Activated naive CD8-positive, alpha-beta T cell (primary cell): ENCODE measurements at regions not wholly inside any gene's neighbourhood (a gene's known extent, or its start where the extent isn't known, plus 50 kb on each side); places are given as distances from the start of the nearest gene placed in this dataset.
"Not testable (repeated sequence)": the region's sequence is repeated elsewhere in the genome, so short reads cannot be mapped to it uniquely, and the experiment has no call there.

Source experiments
- H3K27ac Mint-ChIP-seq: one replicate; pipeline ENCODE4 v1.8.0; 2021; ENCODE audit warnings: mixed read lengths
- H3K27me3 Mint-ChIP-seq: one replicate; pipeline ENCODE4 v1.8.0; 2021; ENCODE audit warnings: mixed read lengths
- H3K36me3 Mint-ChIP-seq: one replicate; pipeline ENCODE4 v1.8.0; 2021; ENCODE audit warnings: mixed read lengths
- H3K4me1 Mint-ChIP-seq: one replicate; pipeline ENCODE4 v1.8.0; 2021; ENCODE audit warnings: low read depth, mixed read lengths
- H3K4me3 Mint-ChIP-seq: one replicate; pipeline ENCODE4 v1.8.0; 2021; ENCODE audit warnings: mild to moderate bottlenecking, mixed read lengths
- H3K9me3 Mint-ChIP-seq: one replicate; pipeline ENCODE4 v1.8.0; 2021; ENCODE audit warnings: low read depth, mixed read lengths

GRCh38 chr2:191501561-191502168, 176.3 kb upstream of the NABP1 start:
- no peak overlapping the region for H3K27ac Mint-ChIP-seq
- no peaks in the 10 kb centered on the region for H3K4me1 Mint-ChIP-seq
- no peaks in the 10 kb centered on the region for H3K9me3 Mint-ChIP-seq
- H3K4me3 Mint-ChIP-seq = no peak overlapping the region
- no peaks in the 10 kb centered on the region for H3K27me3 Mint-ChIP-seq
- H3K36me3 Mint-ChIP-seq = no peaks in the 10 kb centered on the region

GRCh38 chr2:191506515-191506914, 171.4 kb upstream of the NABP1 start:
- H3K27me3 Mint-ChIP-seq = no peaks in the 10 kb centered on the region
- no peaks in the 10 kb centered on the region for H3K9me3 Mint-ChIP-seq
- peaks cover 4% of the 10 kb centered on the region for H3K36me3 Mint-ChIP-seq
- H3K4me3 Mint-ChIP-seq = no peak overlapping the region
- H3K4me1 Mint-ChIP-seq = no peaks in the 10 kb centered on the region
- H3K27ac Mint-ChIP-seq = no peak overlapping the region

GRCh38 chr2:191507252-191507853, 170.6 kb upstream of the NABP1 start:
- not testable (repeated sequence) for H3K4me1 Mint-ChIP-seq, H3K27me3 Mint-ChIP-seq, H3K4me3 Mint-ChIP-seq, H3K27ac Mint-ChIP-seq, H3K36me3 Mint-ChIP-seq, H3K9me3 Mint-ChIP-seq

GRCh38 chr2:191508738-191509137, 169.2 kb upstream of the NABP1 start:
- no peak overlapping the region for H3K27ac Mint-ChIP-seq
- H3K9me3 Mint-ChIP-seq = no peaks in the 10 kb centered on the region
- no peak overlapping the region for H3K4me3 Mint-ChIP-seq
- H3K27me3 Mint-ChIP-seq = no peaks in the 10 kb centered on the region
- no peaks in the 10 kb centered on the region for H3K4me1 Mint-ChIP-seq
- peaks cover 4% of the 10 kb centered on the region for H3K36me3 Mint-ChIP-seq

GRCh38 chr2:191512216-191512835, 165.6 kb upstream of the NABP1 start:
- peaks cover 2% of the 10 kb centered on the region for H3K36me3 Mint-ChIP-seq
- no peak overlapping the region for H3K27ac Mint-ChIP-seq
- H3K4me3 Mint-ChIP-seq = no peak overlapping the region
- no peaks in the 10 kb centered on the region for H3K4me1 Mint-ChIP-seq
- H3K9me3 Mint-ChIP-seq = no peaks in the 10 kb centered on the region
- no peaks in the 10 kb centered on the region for H3K27me3 Mint-ChIP-seq

GRCh38 chr2:191512874-191513273, 165.1 kb upstream of the NABP1 start:
- Mint-ChIP-seq H3K4me3 (no peak overlapping the region), H3K9me3 (no peaks in the 10 kb centered on the region), H3K27me3 (no peaks in the 10 kb centered on the region), H3K27ac (no peak overlapping the region), H3K4me1 (no peaks in the 10 kb centered on the region), H3K36me3 (no peaks in the 10 kb centered on the region)

- Mint-ChIP-seq H3K4me1 (no peaks in the 10 kb centered on the region), H3K27ac (no peak overlapping the region), H3K9me3 (peaks cover 4% of the 10 kb centered on the region), H3K27me3 (no peaks in the 10 kb centered on the region), H3K36me3 (no peaks in the 10 kb centered on the region), H3K4me3 (no peak overlapping the region)
Observed at GRCh38 chr2:191514613-191515012, 163.3 kb upstream of the NABP1 start.

GRCh38 chr2:191515551-191515950, 162.4 kb upstream of the NABP1 start:
- Mint-ChIP-seq H3K36me3 (no peaks in the 10 kb centered on the region), H3K27ac (no peak overlapping the region), H3K27me3 (no peaks in the 10 kb centered on the region), H3K4me1 (no peaks in the 10 kb centered on the region), H3K4me3 (no peak overlapping the region), H3K9me3 (peaks cover 4% of the 10 kb centered on the region)

GRCh38 chr2:191516260-191516659, 161.7 kb upstream of the NABP1 start:
- Mint-ChIP-seq H3K36me3 (no peaks in the 10 kb centered on the region), H3K9me3 (peaks cover 4% of the 10 kb centered on the region), H3K27me3 (no peaks in the 10 kb centered on the region), H3K4me3 (no peak overlapping the region), H3K27ac (no peak overlapping the region), H3K4me1 (no peaks in the 10 kb centered on the region)

GRCh38 chr2:191521608-191522208, 156.2 kb upstream of the NABP1 start:
- Mint-ChIP-seq H3K27me3 (no peaks in the 10 kb centered on the region), H3K36me3 (no peaks in the 10 kb centered on the region), H3K4me3 (no peak overlapping the region), H3K27ac (no peak overlapping the region), H3K4me1 (no peaks in the 10 kb centered on the region), H3K9me3 (peaks cover 4% of the 10 kb centered on the region)

- Mint-ChIP-seq H3K27ac (no peak overlapping the region), H3K36me3 (no peaks in the 10 kb centered on the region), H3K4me1 (no peaks in the 10 kb centered on the region), H3K27me3 (no peaks in the 10 kb centered on the region), H3K9me3 (peaks cover 4% of the 10 kb centered on the region), H3K4me3 (no peak overlapping the region)
Observed at GRCh38 chr2:191522478-191523120, 155.3 kb upstream of the NABP1 start.

- no peaks in the 10 kb centered on the region for H3K36me3 Mint-ChIP-seq
- no peak overlapping the region for H3K27ac Mint-ChIP-seq
- no peak overlapping the region for H3K4me3 Mint-ChIP-seq
- no peaks in the 10 kb centered on the region for H3K9me3 Mint-ChIP-seq
- no peaks in the 10 kb centered on the region for H3K27me3 Mint-ChIP-seq
- no peaks in the 10 kb centered on the region for H3K4me1 Mint-ChIP-seq
Observed at GRCh38 chr2:191526091-191526490, 151.8 kb upstream of the NABP1 start.

GRCh38 chr2:191526536-191526935, 151.4 kb upstream of the NABP1 start:
- Mint-ChIP-seq H3K4me3 (no peak overlapping the region), H3K27ac (no peak overlapping the region), H3K27me3 (no peaks in the 10 kb centered on the region), H3K9me3 (no peaks in the 10 kb centered on the region), H3K36me3 (no peaks in the 10 kb centered on the region), H3K4me1 (no peaks in the 10 kb centered on the region)

- no peak overlapping the region for H3K4me3 Mint-ChIP-seq
- H3K27me3 Mint-ChIP-seq = no peaks in the 10 kb centered on the region
Observed at GRCh38 chr2:191526953-191527556, 150.9 kb upstream of the NABP1 start.

GRCh38 chr2:191530618-191531017, 147.3 kb upstream of the NABP1 start:
- H3K4me1 Mint-ChIP-seq = no peaks in the 10 kb centered on the region
- no peak overlapping the region for H3K27ac Mint-ChIP-seq
- H3K4me3 Mint-ChIP-seq = no peak overlapping the region
- H3K9me3 Mint-ChIP-seq = no peaks in the 10 kb centered on the region
- no peaks in the 10 kb centered on the region for H3K36me3 Mint-ChIP-seq
- H3K27me3 Mint-ChIP-seq = no peaks in the 10 kb centered on the region

More at GRCh38 chr2:191526953-191527556, 150.9 kb upstream of the NABP1 start:
- no peak overlapping the region for H3K27ac Mint-ChIP-seq
- no peaks in the 10 kb centered on the region for H3K9me3 Mint-ChIP-seq
- no peaks in the 10 kb centered on the region for H3K4me1 Mint-ChIP-seq
- no peaks in the 10 kb centered on the region for H3K36me3 Mint-ChIP-seq
